Activated CD4-positive, alpha-beta T cell treated with anti-CD3 and anti-CD28 coated beads, Interleukin-2, amount 50 U/mL, for 16 hours (primary cell): ENCODE measurements at regions not wholly inside any gene's neighbourhood (a gene's known extent, or its start where the extent isn't known, plus 50 kb on each side); places are given as distances from the start of the nearest gene placed in this dataset.
A peak's percentile ranks its signal among the peaks of the same experiment; 100 is the strongest.
"Not testable (repeated sequence)": the region's sequence is repeated elsewhere in the genome, so short reads cannot be mapped to it uniquely, and the experiment has no call there.

Source experiments
- DNase-seq: peaks from one replicate; pipeline ENCODE4 v3.0.0-alpha.2; 2020

DNA sequence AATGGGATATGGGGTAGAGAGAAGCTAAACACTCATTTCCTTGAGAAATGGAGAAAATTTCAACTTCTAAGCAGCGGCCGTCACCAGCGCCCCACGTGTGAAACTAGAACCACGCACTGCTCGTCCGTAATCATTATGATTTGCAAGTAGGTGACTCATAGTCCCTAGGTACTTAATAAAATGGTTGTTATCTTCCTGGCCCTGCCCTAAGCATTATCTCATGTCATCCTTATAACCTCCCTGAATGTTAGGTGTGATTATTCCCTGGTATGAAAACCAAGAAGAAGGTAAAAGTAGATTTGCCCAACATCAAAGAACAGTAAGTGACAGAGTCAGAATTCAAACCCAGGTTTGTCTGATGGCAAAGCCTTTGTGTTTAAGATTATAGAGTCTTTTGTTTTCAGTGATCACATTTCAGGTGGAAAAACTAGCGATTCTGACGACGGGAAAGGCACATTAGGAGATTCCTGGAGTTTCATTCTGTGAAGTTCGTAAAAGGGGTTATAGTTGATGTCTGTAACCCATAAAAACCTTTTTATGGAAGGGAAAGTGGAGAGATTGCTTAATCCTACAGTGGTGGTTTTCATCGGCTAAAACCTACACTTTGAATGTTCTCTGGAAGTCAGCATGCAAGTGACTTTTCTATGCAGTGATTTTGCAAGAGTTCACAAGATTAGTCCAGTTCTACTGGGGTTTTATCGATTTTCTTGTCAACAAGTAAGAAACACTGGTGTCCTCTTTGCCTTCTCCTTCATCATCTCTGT, 202.9 kb upstream of the WWC1 start:
- DNase-seq, result no peak

DNA sequence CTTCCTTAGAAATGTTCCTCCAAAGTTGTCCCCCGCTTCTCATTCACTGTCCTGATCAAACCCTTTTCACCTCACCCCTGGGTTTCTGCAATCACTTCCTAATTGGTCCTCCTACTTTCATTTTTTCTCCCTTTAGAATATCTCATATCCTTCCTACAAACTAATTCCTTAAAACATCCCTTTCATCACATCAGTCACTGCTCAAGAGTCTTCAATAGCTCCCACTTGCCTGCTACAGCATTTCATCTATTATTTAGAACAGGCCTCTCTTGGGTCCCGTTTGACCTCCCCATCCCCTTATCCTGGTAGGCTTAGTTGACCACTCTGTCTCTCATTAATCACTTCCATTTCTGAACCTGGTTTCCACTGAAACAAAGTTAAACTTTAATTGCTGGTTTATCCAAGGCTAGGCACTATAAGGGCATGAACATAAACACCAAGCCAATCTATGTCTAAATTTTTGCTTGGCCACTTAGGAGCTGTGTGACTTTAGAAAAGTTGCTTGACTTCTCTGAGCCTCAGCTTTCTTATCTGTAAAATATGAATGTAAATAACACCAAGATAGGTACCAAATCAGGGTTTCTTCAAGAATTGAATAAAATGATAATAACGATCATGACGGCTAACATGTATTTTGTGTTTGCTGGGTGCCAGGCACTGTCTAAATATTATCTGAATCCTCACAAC, 202.1 kb upstream of the WWC1 start:
- no peak for DNase-seq

DNA sequence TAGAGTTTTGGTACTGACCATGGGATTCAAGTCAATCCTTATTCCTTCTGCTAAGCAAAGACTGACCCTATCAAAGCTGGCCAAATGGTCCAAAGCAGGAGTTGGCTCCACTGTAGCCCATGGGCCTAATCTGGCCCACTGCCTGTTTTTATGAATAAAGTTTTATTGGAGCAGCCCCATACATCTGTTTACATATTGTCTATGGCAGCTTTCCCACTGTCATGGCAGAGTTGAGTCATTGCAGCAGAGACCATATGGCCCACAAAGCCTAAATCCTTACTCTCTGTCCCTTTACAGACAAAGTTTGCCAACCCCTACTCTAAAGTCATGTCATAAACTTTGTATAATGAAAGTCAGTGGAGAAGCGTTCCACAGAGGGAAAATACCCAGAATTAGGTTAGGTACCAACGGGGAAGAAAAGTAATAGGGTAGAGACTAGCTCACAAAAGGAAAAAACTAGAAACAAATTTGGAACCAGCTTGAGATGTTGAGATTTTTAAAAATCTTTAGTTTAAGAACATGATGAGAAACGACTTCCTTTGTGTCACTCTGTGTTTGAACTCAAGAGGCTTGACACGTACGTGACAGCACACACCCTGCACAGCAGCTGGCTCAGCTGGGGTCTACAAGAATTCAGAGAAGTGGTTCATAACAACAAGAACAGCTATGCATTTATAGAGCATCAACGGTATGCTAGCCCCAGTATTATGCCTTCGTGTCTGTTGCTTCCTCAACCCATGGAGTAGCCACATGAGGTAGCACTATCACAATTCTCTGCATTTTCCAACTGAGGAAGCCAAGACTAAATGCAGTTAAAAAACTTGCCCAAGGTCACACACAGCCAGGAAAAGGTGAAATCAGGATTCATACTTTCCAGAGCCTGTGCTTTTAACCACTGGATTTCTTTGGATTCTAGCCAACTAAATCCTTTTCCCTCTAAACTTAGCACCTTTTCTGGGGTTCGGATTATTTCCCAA, 198.9 kb upstream of the WWC1 start:
- no peak for DNase-seq

DNA sequence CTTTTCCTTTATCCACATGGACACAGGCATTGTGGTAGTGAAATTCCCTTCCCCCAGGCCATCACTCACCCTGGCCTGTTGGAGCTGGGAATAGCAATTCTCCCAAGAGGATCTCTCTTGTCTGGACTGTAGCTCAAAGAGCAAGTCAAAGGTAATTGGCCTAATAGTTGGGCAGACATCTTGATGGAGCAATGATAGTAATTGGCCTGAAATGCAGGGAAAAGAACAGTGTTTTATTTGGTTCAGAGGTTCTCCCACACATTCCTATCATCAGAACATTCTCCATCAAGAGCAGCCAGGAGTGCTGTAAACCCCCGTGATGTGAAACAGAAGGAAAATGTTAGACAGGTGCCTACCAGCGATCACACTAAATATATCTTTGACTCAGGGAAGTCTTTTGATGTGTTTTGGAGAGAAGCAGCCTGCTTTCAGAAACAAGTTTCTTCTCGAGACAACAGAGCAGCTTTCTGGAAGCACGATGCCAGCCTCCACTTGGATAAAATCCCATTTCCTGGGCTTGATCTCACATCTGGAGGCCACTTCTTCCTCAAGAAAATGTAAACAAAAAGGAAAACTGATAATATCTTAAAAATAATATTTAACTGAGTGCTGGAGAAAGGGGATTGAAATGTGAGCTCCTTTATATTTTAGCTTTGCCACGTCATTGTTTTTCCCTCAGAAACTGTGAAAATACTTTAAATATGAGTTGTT, 198.1 kb upstream of the WWC1 start:
- no peak for DNase-seq

DNA sequence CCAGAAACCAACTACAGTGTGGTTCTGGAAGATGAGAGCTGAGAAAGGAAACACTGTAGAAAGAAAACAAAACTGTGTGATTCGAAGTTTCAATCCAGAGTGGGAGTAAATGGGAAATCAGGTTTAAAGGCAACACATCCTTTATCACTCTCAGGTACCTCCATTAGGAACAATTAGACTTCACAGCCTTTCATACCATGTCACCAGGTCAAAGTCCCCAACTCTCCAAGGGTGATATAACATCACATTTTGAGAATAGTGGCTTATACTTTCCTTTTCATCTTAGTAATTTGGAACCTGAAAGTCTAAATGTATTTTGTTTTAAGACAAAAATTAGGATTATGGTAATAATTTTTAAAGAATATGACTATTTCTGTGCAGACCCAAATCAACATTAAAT, 194.9 kb upstream of the WWC1 start:
- DNase-seq, result no peak

DNA sequence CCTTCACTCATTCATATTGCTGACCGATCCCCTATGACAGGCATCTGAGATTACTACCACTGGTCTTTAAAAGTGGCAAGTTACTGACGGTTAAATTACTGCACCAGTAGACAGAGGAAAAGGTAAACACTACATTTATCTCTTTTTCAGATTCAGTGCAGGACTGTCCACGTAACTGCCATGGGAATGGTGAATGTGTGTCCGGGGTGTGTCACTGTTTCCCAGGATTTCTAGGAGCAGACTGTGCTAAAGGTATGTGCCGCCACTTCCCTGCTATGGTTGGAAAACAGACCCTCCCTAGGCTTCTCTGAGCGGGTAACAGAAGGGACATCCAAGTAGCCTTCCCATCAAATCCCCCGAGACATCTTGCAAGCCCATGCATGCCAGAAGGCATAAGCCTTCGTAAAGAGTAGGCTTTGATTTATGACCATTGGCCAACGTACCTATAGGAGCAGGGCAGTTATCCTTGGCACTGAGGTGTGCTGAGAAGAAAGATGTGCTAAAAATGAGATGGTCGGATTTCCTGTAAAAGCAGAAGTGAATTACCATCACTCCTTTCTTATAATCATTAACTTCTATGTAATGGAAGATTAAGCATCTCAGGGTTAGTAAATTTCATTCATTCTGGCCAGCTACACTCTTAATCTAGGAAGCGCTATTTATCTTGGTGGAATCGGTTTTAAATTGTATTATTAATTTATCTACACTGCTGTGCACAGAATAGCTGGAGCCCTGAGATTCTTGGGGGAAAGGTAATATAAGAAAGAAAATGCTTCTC, 193.4 kb upstream of the WWC1 start:
- no peak for DNase-seq

DNA sequence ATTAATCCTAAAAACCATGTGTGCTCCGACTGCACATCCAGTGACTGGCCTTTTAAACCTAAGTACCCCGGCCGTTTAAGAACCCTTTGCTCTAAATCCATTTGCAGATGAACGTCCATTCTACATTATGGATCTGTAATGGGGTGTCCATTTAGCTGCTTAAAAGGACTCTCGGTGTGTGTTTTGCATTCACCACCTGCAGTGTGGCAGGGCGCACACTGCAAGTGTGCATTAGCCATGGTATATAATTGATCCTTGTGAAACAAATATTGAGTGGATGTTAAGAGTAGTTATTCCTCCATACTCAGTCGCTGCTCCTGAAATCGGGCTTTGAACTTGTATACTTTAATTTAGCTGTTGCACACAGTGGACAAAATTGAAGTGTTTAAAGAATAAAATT, 190.1 kb upstream of the WWC1 start:
- no peak for DNase-seq

DNA sequence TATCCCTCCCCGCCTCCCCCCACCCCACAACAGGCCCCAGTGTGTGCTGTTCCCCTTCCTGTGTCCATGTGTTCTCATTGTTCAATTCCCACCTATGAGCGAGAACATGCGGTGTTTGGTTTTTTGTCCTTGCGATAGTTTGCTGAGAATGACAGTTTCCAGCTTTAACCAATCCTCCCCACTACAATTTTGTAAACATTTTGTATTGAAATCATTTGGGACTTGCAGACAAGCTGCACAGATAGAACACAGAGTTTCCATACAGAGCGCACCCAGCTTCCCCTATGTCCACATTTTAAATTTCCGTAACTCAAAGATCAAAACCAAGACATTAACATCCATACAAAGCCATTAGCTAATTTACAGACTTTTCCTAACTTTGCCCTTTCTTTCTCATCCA, 188.4 kb upstream of the WWC1 start:
- DNase-seq, result not testable (repeated sequence)

DNA sequence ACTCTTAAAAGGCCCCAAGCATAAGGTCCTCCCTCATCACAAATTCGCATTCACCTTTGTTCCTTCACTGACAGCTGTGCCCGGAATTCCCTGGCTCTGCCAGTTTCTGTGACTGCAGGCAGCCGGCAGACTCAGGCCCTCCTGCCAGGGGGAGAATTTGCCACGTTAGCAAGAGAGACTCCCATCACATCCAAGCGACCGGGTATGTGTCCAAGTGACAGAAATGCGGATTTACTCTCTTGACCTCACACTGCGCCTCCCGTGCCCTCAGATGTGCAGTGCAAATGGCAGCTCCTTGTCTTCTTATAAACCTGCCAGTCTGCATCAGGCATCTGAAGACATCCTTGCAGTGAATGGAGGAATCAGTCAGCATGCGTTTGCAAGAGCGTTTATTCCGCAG, 187.1 kb upstream of the WWC1 start:
- no peak for DNase-seq

DNA sequence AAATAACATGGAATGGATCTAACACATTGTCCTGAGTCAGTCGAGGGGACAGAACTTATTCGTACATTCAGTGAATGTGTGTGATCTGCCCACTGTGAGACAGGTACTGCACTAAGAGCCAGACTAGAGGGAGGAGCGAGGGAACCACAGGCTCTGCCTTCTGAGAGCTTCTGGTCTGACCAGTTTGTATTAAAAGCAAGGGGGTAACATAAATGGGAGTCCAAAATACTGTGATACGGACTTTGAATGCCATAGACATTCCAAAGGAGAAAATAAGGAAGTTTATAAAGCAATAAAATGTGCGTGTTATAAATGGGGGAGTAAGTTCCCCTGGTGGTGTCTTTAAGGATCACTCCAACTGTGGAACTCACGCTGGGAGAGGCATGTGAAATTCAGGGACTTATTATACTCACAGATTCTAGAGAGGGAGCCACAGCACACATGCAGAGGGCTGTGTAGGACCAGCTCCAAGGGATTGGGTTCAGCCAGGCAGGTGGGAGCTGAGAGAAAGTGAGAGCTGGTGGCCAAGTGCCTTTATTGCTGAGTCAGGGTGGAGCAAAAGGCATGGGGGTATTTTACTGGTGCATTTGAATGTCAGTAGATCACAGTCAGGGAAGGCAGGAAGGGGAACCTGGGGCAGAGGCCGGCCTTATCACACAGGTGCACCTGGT, 186.5 kb upstream of the WWC1 start:
- no peak for DNase-seq

DNA sequence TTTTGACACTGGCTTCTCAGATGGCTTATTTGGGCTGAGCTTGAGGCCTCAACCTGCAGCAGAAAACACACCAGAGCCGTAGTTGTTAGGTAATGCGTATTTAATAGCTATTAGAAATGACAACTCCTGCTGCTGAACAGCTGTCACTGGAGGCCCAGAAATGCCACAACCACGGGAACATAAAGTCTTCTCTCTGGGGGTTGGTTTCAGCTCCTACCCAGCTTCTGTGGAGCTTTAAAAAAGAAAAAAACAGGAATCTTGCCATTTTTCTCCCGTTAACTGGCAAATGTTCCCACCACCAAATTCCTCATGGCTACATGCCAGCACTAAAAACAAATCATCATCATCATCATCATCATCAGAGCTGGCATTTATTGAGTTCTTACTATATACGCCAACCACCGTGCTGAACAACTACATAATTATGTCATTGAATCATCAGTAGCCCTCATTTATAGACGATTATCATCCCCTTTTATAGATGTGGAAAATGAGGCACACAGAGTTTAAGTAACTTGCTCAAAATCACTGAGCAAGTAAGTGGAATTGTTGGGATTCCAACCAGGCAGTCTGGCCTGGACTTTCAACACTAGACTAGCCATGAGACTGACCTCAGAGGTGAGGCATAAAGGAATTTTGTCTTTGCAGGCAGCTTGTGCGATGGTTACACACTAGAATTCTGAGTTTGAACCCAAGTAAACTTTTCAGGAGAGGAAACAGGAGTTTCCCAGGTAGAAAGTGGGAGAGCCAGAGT, 185.3 kb upstream of the WWC1 start:
- no peak for DNase-seq

DNA sequence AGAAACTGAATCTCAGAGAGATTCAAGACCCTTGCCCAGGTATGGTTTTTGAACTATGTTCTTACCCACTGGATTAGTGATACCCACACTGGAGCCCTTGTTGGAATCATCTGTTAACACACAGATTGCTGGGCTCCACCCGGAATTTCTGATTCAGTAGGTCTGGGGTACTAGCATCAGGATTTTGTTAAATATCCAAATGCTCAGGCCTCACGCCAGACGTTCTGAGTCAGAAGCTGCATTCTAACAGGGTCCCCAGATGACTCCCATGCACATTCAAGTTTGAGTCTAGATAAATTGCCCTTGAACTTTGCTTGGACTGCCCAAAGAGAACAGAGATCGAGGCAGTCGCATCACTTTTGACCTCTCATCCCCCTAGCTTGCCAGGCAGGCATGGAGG, 182.0 kb upstream of the WWC1 start:
- no peak for DNase-seq

DNA sequence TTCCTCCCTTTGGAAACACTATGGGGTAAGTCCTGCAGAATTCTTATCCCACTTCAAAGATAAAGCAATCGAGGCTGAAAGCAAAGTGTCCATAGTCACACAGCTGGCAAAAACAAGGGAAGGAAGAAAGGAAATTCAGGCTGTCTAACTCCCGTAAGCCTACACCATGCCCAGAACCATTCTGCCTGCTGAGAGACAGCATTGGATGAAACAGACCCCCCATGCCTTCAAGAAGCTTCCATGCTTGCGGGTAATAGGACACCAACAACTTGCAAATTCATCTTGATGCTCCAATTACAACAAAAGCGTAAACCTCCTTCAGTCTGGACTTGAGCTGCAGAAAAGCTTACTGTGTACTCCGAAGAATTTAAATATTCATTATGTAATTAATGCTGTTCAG, 181.1 kb upstream of the WWC1 start:
- no peak for DNase-seq

DNA sequence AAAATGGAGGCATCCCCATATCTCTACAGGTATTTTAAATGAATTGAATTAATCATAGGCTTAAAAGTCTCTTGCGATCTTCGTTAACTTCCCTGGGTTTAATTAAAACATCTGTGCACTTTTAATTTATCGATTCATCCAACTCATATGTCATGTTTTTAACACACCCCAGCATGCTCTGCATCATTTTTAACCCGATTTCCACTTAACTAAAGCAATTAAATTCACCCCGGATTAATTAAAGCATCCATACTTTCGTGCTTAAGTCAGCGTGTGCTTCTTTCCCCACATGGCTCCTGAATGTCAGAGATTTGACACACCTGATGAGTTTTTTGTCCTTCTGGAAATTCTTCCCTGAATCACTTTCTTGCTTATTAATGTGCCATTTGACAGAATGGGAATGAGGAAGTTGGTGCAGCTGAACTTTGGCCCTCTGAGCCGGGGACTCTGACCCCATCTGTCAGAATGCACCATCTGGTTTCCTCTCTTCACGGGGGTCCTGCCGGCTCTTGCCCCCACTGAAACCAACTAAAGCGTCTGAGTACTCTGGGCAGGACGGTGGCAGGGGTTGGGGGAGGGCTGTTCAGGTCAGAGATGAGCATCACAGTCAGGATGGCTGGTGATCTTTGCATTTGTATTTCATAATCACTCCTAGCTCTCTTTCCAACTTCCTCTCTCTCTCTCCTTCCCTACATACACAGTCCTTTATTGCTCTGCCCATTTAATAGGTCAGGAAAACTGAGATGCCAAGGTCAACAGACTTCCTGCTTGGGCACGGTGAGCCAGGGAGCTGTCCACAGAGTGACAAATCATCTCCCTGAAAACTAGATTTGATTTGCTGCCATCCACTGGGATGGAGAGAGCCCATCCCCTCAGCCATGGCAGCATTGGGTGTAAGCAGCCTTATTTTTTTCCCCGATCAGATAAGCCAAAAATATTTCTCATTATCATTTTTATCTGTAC, 180.3 kb upstream of the WWC1 start:
- no peak for DNase-seq

DNA sequence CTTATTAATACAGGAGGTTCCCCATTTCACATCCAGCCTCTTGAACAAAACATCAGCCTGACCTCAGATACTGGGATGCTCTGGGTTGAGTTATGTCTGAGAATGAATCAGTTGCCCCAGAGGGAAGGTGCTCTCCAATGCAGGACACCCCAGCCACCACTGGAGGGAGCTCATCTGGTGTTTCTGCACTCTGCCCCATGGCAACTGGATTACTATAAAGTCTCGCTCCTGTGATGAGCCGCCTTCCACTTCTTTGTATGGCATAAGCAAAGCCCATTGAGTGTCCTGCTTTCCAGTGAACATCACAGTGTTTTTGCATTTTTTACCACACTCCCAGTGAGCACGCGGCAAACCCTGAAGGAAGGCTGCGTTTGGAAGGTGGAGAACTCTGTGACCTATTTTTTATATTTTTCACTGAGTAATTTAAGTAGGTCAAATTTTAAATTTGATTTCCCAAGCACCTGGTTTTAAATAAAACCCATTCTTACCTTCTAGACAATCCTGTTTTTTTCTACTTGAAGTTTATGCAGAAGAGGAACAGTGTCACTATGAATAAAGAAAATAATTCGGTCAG, 176.9 kb upstream of the WWC1 start:
- DNase-seq, result peak; percentile 55

DNA sequence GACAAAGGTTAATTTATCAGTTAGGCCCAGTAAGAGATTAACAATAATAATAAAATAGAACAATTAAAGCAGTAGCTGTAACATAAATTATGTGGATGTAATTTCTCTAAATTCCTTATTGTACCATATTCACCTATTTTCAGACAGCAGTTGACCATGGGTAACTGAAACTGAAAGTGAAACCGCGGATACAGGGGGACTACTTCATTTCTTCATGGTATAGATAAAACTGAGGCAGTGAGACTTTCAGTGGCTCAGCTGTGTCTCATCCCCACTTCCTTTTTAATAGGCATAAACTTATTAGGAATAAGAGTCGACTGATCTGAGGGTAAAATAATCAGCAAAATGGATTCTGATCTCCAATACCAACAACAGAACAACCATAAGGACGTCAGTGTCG, 174.0 kb upstream of the WWC1 start:
- no peak for DNase-seq

DNA sequence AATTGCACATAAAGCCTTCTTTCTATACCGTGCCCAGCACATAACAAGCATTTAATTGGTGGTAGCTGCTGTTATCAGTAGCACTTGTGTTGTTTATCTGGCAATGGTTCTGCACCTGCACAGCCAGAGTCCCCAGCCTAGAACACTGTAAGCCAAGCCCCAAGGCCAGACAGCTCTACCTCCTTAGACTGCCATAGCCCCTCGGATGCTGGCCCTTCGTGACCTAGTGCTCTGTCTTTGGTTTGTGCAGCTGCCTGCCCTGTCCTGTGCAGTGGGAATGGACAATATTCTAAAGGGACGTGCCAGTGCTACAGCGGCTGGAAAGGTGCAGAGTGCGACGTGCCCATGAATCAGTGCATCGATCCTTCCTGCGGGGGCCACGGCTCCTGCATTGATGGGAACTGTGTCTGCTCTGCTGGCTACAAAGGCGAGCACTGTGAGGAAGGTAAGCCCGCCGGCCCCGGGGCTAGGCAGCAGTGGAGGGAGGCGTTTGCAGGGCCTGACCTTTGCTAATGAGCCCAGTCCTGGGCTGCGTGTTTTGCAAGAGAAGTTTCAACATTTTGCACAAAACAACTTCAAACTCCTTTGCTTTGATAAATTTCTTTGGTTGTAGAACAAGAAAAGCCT, 173.3 kb upstream of the WWC1 start:
- no peak for DNase-seq

DNA sequence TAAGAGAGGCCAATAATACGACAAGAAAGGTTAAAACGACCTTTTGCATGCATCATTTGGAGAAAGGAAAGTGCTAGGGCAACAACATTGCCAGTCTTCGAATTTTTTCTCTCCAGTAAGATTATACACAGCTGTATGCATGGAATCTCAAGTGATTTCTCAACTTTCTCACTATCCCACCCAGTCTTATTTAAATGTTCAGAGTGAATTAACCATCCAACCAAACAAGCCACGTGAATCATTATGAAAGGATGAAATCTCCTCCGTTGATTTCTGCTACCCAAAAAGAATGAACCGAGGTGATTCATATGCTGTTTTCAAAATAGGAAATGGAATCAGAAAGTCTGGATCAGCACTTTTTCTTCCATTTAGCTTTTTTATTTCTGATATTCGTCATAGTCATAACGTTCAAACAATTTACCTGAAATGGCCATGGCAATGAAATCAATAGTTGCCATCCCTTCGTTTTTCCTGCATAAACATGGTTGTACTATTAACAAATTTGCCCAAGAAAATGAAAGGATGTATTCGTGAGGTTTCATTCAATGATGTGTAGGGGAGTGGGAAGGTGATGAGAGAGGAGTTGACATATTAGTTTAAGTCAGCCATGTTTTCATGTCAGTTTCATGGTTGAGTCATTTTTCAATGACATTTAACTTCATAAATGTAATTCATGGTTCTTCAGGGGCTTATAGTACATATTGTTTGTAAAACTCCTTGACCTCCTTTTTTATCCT, 170.9 kb upstream of the WWC1 start:
- no peak for DNase-seq
